GM12874 (cell line): ENCODE measurements at regions not wholly inside any gene's neighbourhood (a gene's known extent, or its start where the extent isn't known, plus 50 kb on each side); places are given as distances from the start of the nearest gene placed in this dataset.
A peak's percentile ranks its signal among the peaks of the same experiment; 100 is the strongest.

Source experiments
- TF ChIP-seq, protein P1 (sequence below): IDR thresholded peaks from 2 replicates; pipeline ENCODE4 v1.5.1; 2011; ENCODE audit warnings: low read depth, mild to moderate bottlenecking, control low read depth, low read length, moderate library complexity; ENCODE audit not compliant: insufficient read depth

DNA sequence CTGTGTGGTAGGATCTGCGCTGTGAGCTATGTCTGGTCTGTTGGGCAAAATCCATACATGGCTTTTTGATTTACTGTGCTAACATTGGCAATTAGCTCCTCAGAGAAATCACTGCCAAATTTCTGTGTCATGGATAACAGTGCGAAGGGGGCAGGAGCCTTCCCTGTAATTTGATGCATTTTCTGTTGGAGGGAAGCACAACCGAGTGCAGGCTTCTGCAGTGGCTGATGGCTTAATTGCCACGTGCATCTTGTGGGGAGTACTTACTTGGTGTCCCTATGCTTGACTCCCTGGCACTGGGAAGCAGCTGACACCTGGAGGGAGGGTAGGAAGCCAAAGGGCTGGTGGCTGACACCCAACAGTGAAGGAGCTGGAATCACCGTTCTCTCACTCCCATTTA, 99.3 kb upstream of the PROKR2 start:
- TF ChIP-seq, protein P1, sequence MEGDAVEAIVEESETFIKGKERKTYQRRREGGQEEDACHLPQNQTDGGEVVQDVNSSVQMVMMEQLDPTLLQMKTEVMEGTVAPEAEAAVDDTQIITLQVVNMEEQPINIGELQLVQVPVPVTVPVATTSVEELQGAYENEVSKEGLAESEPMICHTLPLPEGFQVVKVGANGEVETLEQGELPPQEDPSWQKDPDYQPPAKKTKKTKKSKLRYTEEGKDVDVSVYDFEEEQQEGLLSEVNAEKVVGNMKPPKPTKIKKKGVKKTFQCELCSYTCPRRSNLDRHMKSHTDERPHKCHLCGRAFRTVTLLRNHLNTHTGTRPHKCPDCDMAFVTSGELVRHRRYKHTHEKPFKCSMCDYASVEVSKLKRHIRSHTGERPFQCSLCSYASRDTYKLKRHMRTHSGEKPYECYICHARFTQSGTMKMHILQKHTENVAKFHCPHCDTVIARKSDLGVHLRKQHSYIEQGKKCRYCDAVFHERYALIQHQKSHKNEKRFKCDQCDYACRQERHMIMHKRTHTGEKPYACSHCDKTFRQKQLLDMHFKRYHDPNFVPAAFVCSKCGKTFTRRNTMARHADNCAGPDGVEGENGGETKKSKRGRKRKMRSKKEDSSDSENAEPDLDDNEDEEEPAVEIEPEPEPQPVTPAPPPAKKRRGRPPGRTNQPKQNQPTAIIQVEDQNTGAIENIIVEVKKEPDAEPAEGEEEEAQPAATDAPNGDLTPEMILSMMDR, result no peak

DNA sequence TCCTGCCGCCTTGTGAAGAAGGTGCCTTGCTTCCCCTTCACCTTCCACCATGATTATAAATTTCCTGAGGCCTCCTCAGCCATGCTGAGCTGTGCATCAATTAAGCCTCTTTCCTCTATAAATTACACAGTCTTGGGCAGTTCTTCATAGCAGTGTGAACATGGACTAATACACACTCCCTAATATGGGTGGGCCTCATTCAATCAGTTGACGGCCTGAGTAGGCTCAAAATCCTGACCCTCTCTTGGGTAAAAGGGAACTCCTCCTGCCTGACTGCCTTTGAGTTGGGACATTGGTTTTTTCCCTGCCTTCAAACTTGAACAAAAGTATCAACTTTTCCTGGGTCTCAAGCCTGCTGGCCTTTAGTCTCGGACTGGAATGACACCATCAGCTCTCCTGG, 96.6 kb upstream of the PROKR2 start:
- TF ChIP-seq, protein P1, result no peak

DNA sequence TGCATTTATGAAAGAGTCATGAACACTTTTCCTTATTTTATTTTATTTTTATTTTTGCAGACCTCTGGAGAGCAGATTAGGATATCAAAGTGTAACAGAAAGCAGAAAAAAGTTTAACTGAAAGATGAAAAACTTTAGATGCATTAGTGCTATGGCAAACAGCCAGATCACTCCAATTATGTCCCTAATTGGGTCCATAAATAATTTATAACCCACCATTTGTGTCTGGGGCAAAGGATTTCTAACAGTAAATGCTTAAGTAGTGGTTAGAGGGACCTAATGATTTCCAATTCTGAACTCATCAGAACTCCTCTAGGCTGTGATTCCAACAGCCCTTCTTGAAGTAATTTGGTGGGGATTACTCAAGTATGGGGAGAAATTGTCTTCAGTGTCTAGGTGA, 93.7 kb upstream of the PROKR2 start:
- TF ChIP-seq, protein P1, result no peak

DNA sequence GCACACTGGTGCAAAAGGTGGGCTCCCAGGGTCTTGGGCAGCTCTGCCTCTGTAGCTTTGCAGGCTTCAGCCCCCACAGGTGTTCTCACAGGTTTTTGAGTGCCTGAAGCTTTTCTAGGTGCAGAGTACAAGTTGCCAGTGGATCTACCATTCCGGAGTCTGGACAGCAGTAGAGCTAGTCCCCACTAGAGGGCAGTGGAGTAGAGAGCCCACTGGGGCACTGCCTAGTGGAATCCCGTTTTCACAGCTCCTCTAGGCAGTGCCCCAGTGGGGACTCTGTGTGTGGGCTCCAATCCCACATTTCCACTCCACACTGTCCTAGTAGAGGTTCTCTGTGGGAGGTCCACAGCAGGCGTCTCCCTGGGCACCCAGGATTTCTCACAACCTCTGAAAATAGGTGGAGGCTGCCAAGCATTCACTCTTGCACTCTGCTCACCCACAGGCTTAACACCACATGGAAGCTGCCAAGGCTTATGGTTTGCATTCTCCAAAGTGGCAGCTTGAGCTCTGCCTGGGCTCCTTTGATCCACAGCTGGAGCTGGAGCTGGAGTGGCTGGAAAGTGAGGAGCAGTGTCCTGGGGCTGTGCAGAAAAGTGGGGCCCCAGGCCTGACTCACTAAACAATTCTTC, 86.3 kb upstream of the PROKR2 start:
- TF ChIP-seq, protein P1, result peak; percentile 87

DNA sequence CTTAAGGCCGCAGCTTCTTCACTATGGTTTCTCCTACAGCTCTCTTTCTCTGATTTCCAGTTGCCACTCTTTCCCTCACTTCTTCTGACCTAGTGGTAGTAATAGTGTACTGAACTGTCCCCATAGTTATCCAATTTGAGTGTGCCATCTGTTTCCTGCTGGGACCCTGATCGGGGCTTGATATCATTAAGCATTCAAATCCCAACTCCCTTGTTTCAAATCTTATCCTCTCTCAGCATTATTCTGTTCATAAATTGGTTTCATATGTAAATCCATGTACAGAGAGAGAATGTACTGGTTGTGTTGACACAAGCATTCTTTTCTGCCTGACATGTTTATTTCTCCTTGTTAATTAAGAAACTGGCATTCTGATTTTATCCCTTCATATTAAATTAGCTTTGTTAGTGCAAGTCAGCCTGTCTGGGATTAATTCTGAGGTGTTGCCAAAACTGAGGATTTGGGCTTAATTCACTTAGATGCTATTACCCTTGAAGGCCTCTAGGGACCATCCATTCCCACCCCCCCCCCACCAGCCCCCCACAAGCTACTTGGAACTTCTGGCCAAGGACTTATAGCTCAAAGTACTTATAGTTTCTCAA, 84.6 kb upstream of the PROKR2 start:
- TF ChIP-seq, protein P1, result no peak

DNA sequence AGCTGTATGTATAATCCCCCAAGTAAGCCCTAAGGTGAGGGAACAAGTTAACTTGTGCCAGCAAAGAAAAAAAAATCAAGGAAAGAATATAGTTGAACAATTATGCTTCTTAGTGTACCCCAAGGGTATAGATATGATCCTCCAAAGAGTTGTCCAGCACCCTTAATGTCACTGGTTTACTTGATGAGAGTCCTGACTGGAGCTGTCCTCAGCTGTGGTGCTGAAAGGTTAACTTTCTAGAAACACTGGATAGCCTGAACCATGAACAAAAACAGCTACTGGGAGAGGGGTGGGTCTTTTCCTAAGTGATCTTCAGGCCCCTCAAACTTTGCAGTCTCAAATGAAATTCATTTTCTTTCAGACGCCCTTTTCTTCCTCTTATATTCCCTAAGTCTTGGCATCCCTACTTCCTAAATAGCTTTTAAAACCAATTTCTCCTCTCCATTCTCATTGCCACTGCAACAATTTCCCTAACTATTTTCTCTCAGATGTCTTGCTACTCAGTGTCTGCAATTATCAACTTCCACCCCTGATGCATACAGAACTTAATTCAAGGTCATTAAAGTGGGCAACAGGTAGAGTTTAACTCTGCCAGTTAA, 83.5 kb upstream of the PROKR2 start:
- TF ChIP-seq, protein P1, result no peak

DNA sequence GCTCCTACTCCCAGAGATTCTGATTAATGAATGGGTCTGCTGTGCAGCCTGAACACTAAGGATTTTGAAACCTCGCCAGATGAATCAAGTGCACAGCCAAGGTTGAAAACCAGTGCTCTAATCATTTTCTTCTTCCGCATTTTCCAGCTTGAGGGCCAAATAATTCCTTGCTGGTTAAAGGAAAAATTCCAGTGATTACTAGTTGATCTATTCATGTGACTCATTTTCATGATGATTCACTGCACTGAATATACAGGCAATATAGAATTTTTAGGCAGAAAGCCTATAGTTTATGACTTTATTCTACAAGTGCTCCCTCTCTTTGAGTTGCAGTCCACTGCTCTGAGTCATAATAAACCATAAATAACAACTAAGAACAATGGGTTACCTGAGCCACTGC, 80.6 kb upstream of the PROKR2 start:
- TF ChIP-seq, protein P1, result no peak
